HepG2 (cell line): ENCODE measurements at regions not wholly inside any gene's neighbourhood (a gene's known extent, or its start where the extent isn't known, plus 50 kb on each side); places are given as distances from the start of the nearest gene placed in this dataset.

Source experiments
- ATAC-seq: fragments of 200-7000 bp; cut with Tn5 transposase; 3 replicates; pipeline ENCODE4 v1.9.1; 2020; ENCODE audit warnings: mild to moderate bottlenecking, moderate library complexity
- BruUV-seq: library from RNA; stranded (reverse); fragments of 400-500 nt; replicated peaks from 2 replicates; lab custom pipeline; 2021; lab: Mats Ljungman, UMichigan
- CTCF ChIA-PET: fragments of 300-600 bp; formaldehyde crosslinking; extraction: SDS; loops from one replicate; lab custom pipeline; 2021; ENCODE audit warnings: low total read pairs, inconsistent platforms, low intra/inter-chr PET ratio; lab: Yijun Ruan, JAX
- POLR2A ChIA-PET: fragments of 350-600 bp; sonication (Branson Sonifier 250); formaldehyde crosslinking; loops from one replicate; lab custom pipeline; 2020; ENCODE audit warnings: antibody characterized with exemption, inconsistent platforms; lab: Yijun Ruan, JAX
- DNase-seq: peaks from one replicate; pipeline ENCODE4 v3.0.0-alpha.2; 2015; ENCODE audit warnings: low spot score
- FAIRE-seq: peaks from 3 replicates; lab custom pipeline; 2011; peaks lifted over from hg19 to GRCh38; lab: Jason Lieb, UNC
- H2AFZ ChIP-seq: one replicate; pipeline ENCODE4 v1.6.1; 2011; ENCODE audit warnings: low read length, inconsistent platforms
- H3K27ac ChIP-seq: fragments of 300-600 bp; 3 replicates; pipeline ENCODE4 v1.8.0; 2011; ENCODE audit warnings: mixed run types, mild to moderate bottlenecking, mixed read lengths, low read length, inconsistent platforms; ENCODE audit not compliant: insufficient read depth; ENCODE audit errors: extremely low read length
- H3K27me3 ChIP-seq, 2 experiments: fragments of 200-600 bp in 1 of 2; 2 replicates in 1 of 2; 3 replicates in 1 of 2; pipeline versions ENCODE4 v1.6.0 to v1.8.0; 2011; ENCODE audit warnings: low read length in 2 of 2, mild to moderate bottlenecking in 2 of 2, moderate library complexity in 2 of 2, inconsistent platforms in 1 of 2; ENCODE audit not compliant: insufficient read depth in 2 of 2, control insufficient read depth in 1 of 2
- H3K36me3 ChIP-seq, 2 experiments: fragments of 200-600 bp in 1 of 2; replicated peaks in 1 of 2; 2 replicates in 1 of 2; 3 replicates in 1 of 2; pipeline versions ENCODE4 v1.5.1 to v1.8.0; 2011; ENCODE audit warnings: low read length in 2 of 2, inconsistent platforms in 1 of 2; ENCODE audit not compliant: insufficient read depth in 2 of 2, control insufficient read depth in 1 of 2
- H3K4me1 ChIP-seq: 2 replicates; pipeline ENCODE4 v1.5.1; 2012; ENCODE audit warnings: low read length, inconsistent platforms; ENCODE audit not compliant: insufficient read depth
- H3K4me2 ChIP-seq: 2 replicates; pipeline ENCODE4 v1.6.0; 2011; ENCODE audit warnings: low read depth, low read length, inconsistent platforms
- H3K4me3 ChIP-seq, 3 experiments: fragments of 200-600 bp in 1 of 3; sonication (generic), shearing (Covaris generic) in 1 of 3; replicated peaks in 1 of 3; 2 replicates each; pipeline ENCODE4 v1.5.1; 2011 to 2016; ENCODE audit warnings: low read length in 3 of 3, inconsistent platforms in 2 of 3, low read depth in 2 of 3, mild to moderate bottlenecking in 2 of 3, control low read depth in 1 of 3, mixed read lengths in 1 of 3; ENCODE audit not compliant: insufficient read depth in 1 of 3
- H3K79me2 ChIP-seq: one replicate; pipeline ENCODE4 v1.6.1; 2011; ENCODE audit warnings: low read length, inconsistent platforms; ENCODE audit not compliant: insufficient read depth
- H3K9ac ChIP-seq: 2 replicates; pipeline ENCODE4 v1.6.0; 2011; ENCODE audit warnings: mild to moderate bottlenecking, low read depth, low read length, inconsistent platforms; ENCODE audit not compliant: insufficient read depth
- H3K9me3 ChIP-seq: 2 replicates; pipeline ENCODE4 v1.5.1; 2012; ENCODE audit warnings: mild to moderate bottlenecking, low read length
- H4K20me1 ChIP-seq: 2 replicates; pipeline ENCODE4 v1.6.0; 2011; ENCODE audit warnings: inconsistent platforms, mild to moderate bottlenecking, low read length, moderate library complexity; ENCODE audit not compliant: insufficient read depth
- ASH2L ChIP-seq: fragments of 300-600, 200-600 bp; sonication (generic); IDR thresholded peaks from 2 replicates; pipeline ENCODE4 v1.7.0; 2017; ENCODE audit warnings: low read depth, mild to moderate bottlenecking, moderate library complexity, mixed read lengths, low read length; ENCODE audit not compliant: insufficient read length
- CREB1 ChIP-seq, 2 experiments: fragments of 450-650 bp in 1 of 2; IDR thresholded peaks; 2 replicates each; pipeline ENCODE4 v1.6.1; 2016 to 2017; ENCODE audit warnings: control low read depth in 1 of 2, mild to moderate bottlenecking in 1 of 2, missing compliant biosample characterization in 1 of 2, missing genetic modification characterization in 1 of 2
- EHMT2 ChIP-seq: fragments of 200-600 bp; sonication (generic); IDR thresholded peaks from 2 replicates; pipeline ENCODE4 v1.7.0; 2017; ENCODE audit warnings: antibody characterized with exemption, low read depth, low read length, borderline replicate concordance
- MAFF ChIP-seq: IDR thresholded peaks from 2 replicates; pipeline ENCODE4 v1.6.1; 2011; ENCODE audit warnings: low read depth, low read length, improper control_type of control experiment
- MAFK ChIP-seq, 2 experiments: IDR thresholded peaks in 1 of 2; conservative IDR thresholded peaks in 1 of 2; 2 replicates each; pipeline ENCODE4 v1.6.1; 2011; ENCODE audit warnings: improper control_type of control experiment in 2 of 2, low read length in 2 of 2
- NCOR1 ChIP-seq: fragments of 200-600 bp; sonication (generic); IDR thresholded peaks from 2 replicates; pipeline ENCODE4 v1.7.0; 2017; ENCODE audit warnings: antibody characterized with exemption, low read length, borderline replicate concordance
- NR2C2 ChIP-seq: sonication (generic); formaldehyde crosslinking; IDR thresholded peaks from 2 replicates; pipeline ENCODE4 v1.4.0; 2020; ENCODE audit warnings: missing genetic modification reagents, mild to moderate bottlenecking, moderate library complexity, borderline replicate concordance
- NR2F6 ChIP-seq, 2 experiments: IDR thresholded peaks; 2 replicates each; pipeline ENCODE4 v1.6.1; 2016; ENCODE audit warnings: antibody characterized with exemption in 1 of 2, mild to moderate bottlenecking in 1 of 2
- PREB ChIP-seq: sonication (generic); formaldehyde crosslinking; IDR thresholded peaks from 2 replicates; pipeline ENCODE4 v1.4.0; 2020; ENCODE audit warnings: missing genetic modification reagents
- SRSF1 ChIP-seq: fragments of 200-400 bp; formaldehyde crosslinking; optimal IDR thresholded peaks from 2 replicates; pipeline ENCODE3; 2017; ENCODE audit warnings: mild to moderate bottlenecking, low read depth, low read length, moderate library complexity
- TFAP4 ChIP-seq: sonication (generic); IDR thresholded peaks from 2 replicates; pipeline ENCODE4 v1.6.1; 2016; ENCODE audit warnings: low read depth, borderline replicate concordance
- ZNF18 ChIP-seq: sonication (generic); formaldehyde crosslinking; IDR thresholded peaks from 2 replicates; pipeline ENCODE4 v1.8.0; 2022; ENCODE audit warnings: mild to moderate bottlenecking, missing genetic modification reagents; ENCODE audit not compliant: insufficient replicate concordance
- ZNF598 ChIP-seq: sonication (generic); formaldehyde crosslinking; IDR thresholded peaks from 2 replicates; pipeline ENCODE4 v1.5.1; 2020; ENCODE audit warnings: mild to moderate bottlenecking, missing genetic modification reagents, borderline replicate concordance
- ZNF670 ChIP-seq: sonication (generic); formaldehyde crosslinking; IDR thresholded peaks from 2 replicates; pipeline ENCODE4 v1.8.0; 2022; ENCODE audit warnings: mild to moderate bottlenecking, missing genetic modification reagents, borderline replicate concordance
- WGBS: methylation state at CpG from one replicate; pipeline ENCODE4 v1.1.6; 2017; ENCODE audit warnings: low lambda C conversion rate; 5-methylcytosine and 5-hydroxymethylcytosine counted together
- in situ Hi-C: cut with HindIII; loops from 2 replicates; pipeline ENCODE4 v1.10.0; 2017; ENCODE audit warnings: low pct_unique_long_range_greater_than_20kb; ENCODE audit not compliant: extremely low pct_ligation_motif_present
- intact Hi-C: fragments of 100-400 bp; cut with micrococcal nuclease; formaldehyde crosslinking; loops from one replicate; pipeline ENCODE4 v1.10.0; 2022; ENCODE audit not compliant: unreplicated experiment

- Histone ChIP-seq H3K4me1 (no peaks in the 10 kb centered on the region), H3K4me2 (no peak overlapping the region), H3K9me3 (no peaks in the 10 kb centered on the region), H3K27me3 (no peaks in the 10 kb centered on the region; a peak in 1 of 5 replicates), H4K20me1 (no peaks in the 10 kb centered on the region), H3K36me3 (no peaks in the 10 kb centered on the region), H3K4me3 (no peak overlapping the region), H3K9ac (no peak overlapping the region), H2AFZ (no peak overlapping the region), H3K27ac (no peak overlapping the region), H3K79me2 (no peaks in the 10 kb centered on the region)
- WGBS, result 40% methylated on average over 1 of the region's 1 CpG
- in situ Hi-C loops, result no loop called here
- intact Hi-C loops, result no loop called here
- no peak for DNase-seq
- BruUV-seq, result no TSS peak
- ChIA-PET CTCF (no interaction called here), POLR2A (no interaction called here)
- ATAC-seq, result no peak
- TF ChIP-seq NCOR1 (no peak), ZNF670 (no peak), MAFK (conservative IDR thresholded peaks at IDR 0.05 in 1 of 2, IDR thresholded peaks at IDR 0.05 in 1 of 2; ENCODE audit: low read length in 2 of 2) (peak; percentile 52 to 81), NR2F6 (IDR thresholded peaks at IDR 0.05) (no peak), NR2F6 (CRISPR knock-in tag; IDR thresholded peaks at IDR 0.05) (no peak), TFAP4 (no peak), MAFF (peak; percentile 69)
- FAIRE-seq, result no peak
These were observed 86.1 kb upstream of the ZNF281 start for GRCh38 chr1:200495901-200496300.

- Histone ChIP-seq H3K4me3 (no peak overlapping the region), H3K4me2 (no peak overlapping the region), H3K27ac (no peak overlapping the region), H3K79me2 (no peaks in the 10 kb centered on the region), H3K9me3 (no peaks in the 10 kb centered on the region), H3K27me3 (no peaks in the 10 kb centered on the region), H2AFZ (no peak overlapping the region), H3K4me1 (no peaks in the 10 kb centered on the region; the same call in 1 of the 2 replicates), H4K20me1 (no peaks in the 10 kb centered on the region), H3K9ac (no peak overlapping the region), H3K36me3 (no peaks in the 10 kb centered on the region)
- BruUV-seq, result no TSS peak
- WGBS, result 32% methylated on average over 4 of the region's 4 CpGs
- ATAC-seq, result no peak
- no peak for TF ChIP-seq SRSF1
- no peak for TF ChIP-seq PREB
- TF ChIP-seq CREB1 (IDR thresholded peaks at IDR 0.05), result no peak
- TF ChIP-seq CREB1 (CRISPR knock-in tag; IDR thresholded peaks at IDR 0.05), result no peak
- no peak for TF ChIP-seq ASH2L
- no peak for TF ChIP-seq EHMT2
- no peak for TF ChIP-seq NR2C2 (CRISPR knock-in tag)
- no peak for TF ChIP-seq ZNF18 (CRISPR knock-in tag)
- no peak for TF ChIP-seq ZNF598 (CRISPR knock-in tag)
- no peak for FAIRE-seq
- CTCF ChIA-PET, result no interaction called here
- intact Hi-C loops (loop anchor here (5.0 kb wide), 1 partner anchor 811 kb away; no protein-coding TSS in a partner anchor), in situ Hi-C loops (no loop called here)
- POLR2A ChIA-PET, result no interaction called here
- no peak for DNase-seq
These were observed 83.5 kb upstream of the ZNF281 start for GRCh38 chr1:200493344-200493743.
